ENCODE measurements at regions not wholly inside any gene's neighbourhood (a gene's known extent, or its start where the extent isn't known, plus 50 kb on each side); places are given as distances from the start of the nearest gene placed in this dataset.
"Not testable (repeated sequence)": the region's sequence is repeated elsewhere in the genome, so short reads cannot be mapped to it uniquely, and the experiment has no call there.

DNA sequence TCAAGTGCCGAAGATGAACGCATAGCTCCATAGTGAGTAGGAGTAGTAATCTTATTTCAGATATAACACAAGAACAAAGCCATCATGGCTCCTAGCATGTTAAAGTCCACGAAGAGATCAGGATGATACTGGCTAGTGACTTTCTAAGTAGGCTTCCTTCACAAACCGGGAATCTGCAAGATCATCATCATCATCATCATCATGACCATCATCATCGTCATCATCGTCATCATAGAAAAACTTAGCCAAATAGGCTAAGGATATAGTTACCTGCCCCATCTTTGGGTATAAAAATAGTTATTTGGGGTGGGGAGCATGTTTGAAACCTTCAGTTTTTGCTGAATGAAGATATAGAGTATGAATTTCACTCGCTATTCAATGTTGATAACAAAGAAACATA lies 57.9 kb downstream of the PYDC2 start:
- DNase-seq: no peak

DNA sequence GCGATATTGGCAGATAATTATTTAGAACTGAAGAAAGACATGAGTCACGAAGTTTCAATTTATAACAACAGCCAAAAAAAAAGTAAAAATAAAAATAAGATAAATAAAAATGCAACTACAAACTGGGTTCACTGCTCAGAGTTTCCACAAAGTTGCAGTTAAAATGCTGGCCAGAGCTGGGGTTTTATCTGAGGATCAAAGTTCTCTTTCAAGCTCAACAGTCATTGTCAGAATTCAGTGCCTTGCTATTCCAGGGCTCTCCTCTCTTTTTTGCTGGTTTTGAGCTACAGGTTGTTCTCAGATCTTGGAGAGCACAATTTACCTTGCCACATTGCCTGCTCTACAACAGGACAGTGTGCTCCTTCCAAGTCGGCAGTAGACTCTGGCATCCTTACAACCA lies 60.1 kb downstream of the PYDC2 start:
- no peak for DNase-seq

DNA sequence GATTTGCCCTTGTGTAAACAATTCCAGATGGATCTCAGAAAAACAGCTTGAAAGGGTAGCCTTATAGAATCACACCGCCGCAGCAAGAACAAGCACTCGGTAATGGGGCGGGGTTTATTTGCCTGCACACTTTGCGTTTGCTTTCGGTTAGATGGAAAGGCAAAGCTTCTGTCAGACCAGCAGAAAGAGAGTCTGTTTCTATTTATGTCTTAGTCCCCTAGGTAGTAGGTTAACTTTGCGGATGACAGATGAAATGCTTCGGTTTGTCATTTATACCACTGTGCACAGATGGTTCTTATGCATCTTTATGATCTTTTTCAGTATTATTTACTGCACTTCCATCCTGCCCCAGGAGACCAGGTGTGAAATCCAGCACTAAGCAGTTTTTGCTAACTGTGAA lies 62.2 kb downstream of the PYDC2 start:
- DNase-seq: no peak

DNA sequence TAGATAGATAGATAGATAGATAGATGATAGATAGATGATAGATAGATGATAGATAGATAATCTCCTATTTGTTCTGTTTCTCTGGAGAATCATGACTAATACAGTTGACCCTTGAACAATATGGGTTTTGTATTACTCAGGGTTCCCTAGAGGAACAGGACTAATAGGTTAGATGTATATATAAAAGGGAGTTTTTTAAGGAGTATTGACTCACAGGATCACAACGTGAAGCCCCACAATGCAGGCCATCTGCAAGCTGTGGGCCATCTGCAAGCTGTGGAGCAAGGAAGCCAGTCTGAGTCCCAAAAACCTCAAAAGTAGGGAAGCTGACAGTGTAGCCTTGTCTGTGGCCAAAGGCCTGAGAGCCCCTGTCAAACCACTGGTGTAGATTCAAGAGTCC lies 67.6 kb downstream of the PYDC2 start:
- no peak for DNase-seq

DNA sequence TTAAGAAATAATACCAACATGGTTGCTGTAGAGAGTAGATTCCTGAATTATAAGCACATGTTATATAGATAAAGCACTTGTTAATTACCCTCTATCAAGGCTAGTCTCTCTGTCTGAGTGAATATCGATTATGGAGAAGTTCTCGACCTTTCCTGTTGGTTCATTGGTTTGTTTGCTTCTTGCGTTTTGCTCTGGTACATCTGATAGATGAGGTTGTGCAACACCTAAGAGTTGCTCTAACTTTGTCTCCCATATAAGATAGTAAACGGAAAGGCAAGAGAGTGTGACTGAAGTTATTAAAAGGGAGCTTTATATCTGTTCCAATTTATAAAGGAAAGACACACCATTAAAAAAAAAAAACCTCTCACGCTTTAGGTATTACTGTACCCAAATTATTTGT lies 69.0 kb downstream of the PYDC2 start:
- DNase-seq: no peak

DNA sequence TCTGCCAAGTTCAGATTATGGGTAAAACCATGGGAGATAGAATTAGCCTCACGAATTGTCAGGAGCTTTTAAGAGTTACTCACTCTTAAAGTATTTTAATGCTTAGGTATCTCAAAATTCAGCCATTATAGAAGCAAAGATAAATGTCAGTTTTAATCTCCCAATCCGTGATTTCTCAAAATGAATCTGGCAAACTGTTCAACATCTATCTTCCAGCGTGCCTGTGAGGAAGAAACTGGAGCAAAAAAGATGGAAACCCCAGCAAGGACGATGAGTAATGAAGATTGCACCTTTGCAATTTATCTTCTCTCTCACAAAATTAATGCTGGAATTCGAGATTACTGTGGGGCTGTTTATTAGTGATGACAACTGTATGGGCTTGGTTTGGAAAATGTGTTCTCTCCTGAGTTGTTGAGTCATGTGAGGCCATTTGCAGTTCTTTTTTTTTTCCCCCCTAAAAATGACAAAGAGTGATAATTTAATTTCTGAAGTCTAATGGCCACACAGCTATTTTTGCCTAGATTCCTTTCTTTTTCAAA lies 70.5 kb downstream of the PYDC2 start:
- no peak for DNase-seq

DNA sequence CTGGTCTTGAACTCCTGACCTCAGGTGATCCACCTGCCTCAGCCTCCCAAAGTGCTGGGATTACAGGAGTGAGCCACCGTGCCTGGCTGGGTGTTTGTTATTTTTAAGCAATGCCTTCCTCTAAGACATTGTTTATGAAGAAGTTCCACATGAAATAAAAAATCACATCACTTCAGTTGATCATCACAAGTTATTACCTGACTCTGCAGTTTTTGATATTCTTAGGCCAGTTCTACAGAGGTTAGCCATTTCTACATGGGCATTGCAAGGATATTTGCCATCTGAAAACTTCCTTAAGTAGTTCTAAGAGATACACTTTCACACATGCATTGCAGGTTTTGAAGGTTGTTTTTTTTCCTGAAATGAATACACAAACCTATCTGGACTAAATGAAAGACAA lies 82.1 kb downstream of the PYDC2 start:
- DNase-seq: no peak

DNA sequence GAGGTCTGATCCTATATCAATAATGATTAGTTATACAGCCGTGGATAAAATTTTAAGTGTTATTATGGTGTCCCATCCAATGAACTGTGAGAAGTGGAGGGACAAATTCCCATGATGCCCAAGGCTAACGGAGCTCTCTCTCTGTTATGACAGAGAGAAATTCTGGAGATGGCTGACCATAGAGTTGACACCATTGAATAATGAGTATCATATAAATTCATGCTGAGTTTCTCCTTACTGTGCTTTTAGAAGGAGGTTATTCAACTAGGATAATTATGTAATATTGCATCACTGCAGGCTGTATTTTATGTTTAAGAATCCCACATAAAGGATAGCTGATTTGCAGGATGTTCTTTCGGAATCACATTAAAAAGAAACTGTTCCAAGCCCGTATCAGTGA lies 82.9 kb downstream of the PYDC2 start:
- no peak for DNase-seq

DNA sequence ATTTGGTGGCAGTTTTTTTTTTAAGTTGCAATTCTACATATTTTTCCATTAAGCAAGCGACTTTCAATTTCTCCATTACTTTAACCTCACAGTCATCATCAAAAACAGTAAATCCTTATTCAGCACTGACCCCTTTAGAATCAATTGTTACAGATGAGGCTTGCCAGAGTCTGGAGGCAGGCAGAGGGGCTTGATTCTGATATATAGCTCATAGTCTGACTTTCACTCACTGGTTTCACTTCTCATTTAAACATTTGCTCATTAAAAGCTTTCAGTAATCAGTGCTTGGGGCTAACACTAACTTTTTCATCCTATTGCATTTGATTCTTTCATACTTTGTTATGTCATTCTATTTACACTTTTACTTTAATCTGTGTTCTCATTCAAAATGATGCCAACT lies 88.4 kb downstream of the PYDC2 start:
- no peak for DNase-seq

DNA sequence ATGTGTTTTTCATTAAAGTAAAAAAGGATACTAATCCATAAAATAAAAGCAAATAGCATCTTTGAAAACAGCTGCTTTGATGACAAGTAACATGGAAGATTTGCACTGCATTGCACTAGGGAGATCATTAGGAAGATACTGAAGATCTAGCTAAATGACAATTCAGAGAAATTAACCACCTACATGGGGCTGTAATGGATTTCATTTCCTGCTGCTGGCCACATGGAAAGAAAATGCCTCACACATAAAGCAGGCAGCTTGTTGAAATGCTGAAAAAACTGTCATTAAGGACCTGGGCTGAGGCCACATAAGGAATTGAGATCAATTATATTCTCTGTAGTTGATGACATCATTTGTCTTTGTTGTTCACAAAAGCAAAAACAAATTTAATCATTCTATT lies 94.1 kb downstream of the PYDC2 start:
- no peak for DNase-seq

DNA sequence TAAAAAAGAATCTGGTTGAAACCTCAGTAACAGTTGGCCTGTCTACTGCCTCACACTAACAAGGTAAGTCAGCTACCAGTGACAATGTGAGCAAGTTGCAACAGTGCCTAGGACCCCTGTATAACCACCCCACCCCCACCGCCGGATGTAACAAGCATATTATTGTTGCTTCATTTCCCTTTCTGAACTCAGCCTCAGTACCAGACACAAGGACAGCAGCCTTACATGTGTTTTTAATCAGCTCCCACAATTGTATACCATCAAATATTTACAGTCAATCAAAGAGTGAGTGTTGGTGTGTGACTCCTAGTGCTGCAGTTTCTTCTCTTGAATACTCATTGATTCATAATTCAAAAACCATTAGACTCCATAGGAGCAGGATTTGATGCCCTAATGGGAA lies 96.4 kb downstream of the PYDC2 start:
- no peak for DNase-seq

DNA sequence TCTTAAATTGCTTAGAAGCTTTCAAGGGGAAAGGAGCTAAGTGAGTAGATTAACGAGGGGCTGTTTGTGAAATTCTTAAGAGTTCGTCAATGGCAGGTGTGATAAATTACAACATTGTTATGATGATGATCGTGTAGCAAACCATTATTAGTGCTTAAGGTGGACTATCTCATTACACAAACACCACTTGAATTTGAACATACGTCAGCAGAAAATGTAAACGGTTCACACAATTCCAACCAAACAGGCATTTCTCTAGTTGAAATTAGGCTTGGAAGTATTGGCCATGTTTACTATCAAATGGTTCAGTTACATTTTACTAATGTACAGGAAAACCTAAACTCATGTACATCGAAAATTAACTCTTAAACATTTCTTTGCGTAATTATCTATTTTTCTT lies 102.8 kb downstream of the PYDC2 start:
- no peak for DNase-seq

DNA sequence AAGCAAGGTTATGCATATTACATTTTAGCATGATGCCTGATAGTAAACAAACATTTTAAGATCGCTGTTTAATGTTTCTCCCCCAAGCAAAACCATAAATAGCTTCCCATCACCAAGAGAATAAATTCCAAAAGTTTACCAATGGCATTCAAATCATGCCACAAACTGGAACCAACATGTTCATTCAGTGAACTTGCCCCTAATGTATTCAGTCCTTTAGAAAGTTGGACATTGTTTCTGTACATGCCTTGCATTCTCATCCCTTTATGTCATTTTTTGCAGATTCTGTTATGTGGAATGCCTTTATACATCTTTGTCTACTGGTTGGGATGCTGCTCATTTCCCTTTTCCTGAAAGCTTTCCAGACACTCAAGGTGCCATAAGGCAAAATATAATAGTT lies 105.5 kb downstream of the PYDC2 start:
- no peak for DNase-seq

DNA sequence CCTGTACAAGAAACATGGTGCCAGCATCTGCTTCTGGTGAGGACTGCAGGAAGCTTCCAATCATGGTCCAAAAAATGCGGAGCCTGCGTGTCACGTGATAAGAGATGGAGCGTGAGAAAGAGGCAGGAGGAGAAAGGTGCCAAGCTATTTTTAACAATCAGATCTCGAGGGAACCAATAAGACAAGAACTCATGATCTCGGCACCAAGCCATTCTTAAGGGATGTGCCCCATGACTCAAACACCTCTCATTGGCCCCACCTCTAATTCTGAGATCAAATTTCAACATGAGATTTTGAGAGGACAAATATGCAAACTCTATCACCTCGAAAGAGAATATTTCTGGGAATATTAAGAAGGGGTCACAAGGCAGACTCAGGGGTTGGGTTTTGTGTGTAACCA lies 107.2 kb downstream of the PYDC2 start:
- DNase-seq: no peak

DNA sequence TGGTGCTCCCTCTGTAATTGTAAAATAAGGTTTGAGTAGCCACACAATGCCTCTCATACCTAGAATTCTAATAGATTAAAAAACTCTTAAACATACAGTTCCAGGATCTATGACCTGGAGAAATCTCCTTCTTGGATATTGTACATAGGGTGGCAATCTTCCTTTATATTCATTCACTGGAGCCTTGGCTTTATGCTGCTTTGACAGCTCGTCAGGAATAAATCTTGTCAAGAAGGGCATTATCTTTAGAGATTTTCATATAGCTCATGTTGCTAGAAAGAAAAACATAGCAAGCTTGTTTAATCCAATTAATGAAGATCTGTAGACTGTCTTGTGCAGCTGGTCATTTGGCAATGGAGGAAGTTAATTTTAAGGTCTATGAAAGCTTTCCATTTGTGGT lies 131.1 kb downstream of the PYDC2 start:
- no peak for DNase-seq

DNA sequence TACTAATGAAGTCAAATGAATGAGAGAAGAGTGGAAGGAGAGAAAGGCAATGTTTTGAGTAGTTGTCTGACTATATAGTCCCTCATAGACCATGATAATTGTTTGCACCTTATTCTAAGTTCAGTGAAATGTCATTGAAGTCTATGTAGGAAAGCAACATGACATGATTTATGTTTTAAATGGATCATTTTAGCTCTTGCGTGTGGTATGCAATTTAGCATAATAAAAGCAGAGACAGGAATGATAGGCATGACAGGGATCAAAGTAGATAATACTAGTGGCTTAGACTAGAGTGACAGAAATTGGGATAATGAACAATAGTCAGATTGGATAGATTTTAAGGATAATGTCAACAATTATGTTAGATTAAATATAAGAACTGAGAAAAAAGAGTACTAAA lies 132.5 kb downstream of the PYDC2 start:
- DNase-seq: no peak

DNA sequence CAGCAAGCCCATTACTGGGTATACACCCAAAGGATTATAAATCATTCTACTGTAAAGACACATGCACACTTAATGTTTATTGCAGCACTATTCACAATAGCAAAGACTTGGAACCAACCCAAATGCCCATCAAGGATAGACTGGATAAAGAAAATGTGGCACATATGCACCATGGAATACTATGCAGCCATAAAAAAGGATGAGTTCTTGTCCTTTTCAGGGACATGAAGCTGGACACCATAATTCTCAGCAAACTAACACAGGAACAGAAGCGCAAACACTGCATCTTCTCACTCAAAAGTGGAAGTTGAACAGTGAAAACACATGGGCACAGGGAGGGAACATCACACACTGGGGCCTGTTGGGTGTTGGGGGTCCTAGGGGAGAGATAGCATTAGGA lies 154.5 kb downstream of the PYDC2 start:
- DNase-seq: not testable (repeated sequence)

DNA sequence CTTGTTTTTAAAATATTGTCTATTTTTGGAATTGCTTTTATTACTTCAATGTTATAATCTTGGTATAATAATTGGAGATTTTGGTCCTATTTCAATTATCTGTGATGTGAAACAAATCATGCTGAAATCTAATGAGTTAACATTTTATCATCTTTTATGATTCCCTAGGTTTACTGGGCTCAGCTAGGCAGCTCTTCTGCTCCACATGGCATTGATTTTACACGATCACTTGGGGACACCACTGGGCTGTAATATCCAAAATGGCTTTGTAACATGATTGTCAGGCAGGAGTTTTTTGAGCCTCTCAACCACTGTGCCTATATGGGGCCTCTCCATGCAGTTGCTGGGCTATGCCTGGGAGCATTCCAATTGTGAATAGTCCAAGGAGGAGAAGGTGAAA lies 163.3 kb downstream of the PYDC2 start:
- DNase-seq: no peak

DNA sequence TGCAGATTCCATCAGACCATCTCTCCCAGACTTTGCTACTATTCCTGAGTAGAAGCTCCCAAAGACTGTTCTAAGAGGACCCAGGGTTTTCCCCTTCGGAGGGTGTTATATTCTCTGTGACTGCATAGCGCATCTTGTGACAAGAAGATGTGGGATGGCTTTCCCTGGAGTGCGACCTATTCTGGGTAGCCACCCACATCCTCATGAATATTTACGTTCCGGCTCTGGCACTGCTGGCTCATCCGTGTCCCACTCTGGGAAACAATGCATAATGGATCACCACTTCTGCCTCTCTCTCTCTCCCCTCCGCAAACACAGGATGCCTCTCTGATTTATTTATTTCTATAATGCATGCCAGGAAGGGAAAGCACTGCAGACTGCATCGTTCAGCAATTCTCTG lies 166.1 kb downstream of the PYDC2 start:
- DNase-seq: peak in 1 of 3 donors; percentile 4

DNA sequence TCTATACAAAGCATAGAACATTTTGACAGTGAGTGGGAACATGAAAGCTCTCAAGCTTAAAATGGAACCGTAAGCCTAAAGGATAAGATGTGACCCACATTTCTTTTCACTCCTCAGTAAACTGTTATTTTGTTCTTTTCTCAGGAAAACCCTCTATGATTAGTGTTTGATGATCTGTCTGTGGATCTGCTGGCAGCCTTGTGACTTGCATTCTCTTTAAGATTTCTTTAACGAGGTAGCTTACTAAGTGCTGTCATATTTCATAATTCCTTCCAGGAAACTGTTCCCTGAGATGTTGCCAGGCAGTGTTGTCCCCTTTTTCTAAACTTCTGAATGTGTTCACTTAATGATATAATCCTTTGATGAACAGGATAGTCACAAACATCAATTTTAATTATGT lies 167.6 kb downstream of the PYDC2 start:
- no peak for DNase-seq

DNA sequence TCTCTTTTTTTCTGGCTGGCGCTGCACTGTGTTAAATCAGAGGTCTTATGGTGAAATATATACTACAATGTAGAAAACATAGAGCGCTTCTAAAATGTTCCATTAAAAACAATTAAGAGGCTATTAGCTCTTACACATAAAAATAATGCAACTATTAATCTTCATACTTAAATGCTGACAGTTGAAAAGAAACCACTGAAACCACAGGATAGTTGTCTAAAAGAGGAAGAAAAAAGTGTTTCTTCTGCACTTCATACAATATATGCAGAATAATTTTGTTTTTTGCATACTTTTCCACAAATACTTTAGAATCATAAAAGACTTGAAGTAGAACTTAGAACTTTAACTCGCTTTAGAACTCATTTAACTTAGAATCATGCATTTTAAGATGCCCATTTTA lies 170.5 kb downstream of the PYDC2 start:
- peak in 1 of 3 donors; percentile 19 for DNase-seq

DNA sequence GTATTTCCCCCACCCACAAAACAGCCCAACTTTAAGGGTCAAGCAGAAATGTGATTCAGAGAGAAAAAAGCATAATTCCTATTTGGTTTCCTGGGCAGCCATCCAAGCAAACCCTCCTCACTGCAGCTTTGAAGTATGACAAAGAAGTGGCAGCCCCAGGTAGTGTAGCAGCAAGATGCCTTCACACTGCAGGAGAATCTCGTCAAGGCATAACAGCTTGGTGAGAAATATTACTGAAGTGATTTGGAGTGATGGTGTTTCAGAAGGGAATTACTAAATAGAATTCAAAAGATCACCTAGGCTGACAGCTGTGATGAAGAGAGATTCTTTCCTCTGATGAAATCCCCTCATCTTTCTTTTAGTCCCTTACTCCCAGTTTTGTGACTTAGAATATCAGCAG lies 173.9 kb downstream of the PYDC2 start:
- no peak for DNase-seq

DNA sequence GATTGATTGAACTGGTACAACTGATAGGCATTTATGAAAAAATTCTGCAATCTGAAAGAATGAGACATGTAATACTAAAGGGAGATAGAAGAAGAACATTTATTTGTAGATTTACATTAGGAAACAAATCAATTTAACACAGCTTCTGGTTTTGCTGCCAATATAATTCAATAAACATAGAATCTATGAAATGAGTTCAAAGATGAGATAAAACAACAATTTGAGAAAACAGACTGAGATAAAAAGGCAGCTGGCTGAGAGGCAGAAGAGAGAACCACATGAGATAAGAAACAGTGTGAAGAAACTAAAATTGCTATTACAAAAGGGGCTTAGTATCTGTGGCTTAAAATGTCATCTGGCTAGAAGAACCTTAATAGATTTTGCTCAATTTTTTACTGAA lies 176.6 kb downstream of the PYDC2 start:
- no peak for DNase-seq

DNA sequence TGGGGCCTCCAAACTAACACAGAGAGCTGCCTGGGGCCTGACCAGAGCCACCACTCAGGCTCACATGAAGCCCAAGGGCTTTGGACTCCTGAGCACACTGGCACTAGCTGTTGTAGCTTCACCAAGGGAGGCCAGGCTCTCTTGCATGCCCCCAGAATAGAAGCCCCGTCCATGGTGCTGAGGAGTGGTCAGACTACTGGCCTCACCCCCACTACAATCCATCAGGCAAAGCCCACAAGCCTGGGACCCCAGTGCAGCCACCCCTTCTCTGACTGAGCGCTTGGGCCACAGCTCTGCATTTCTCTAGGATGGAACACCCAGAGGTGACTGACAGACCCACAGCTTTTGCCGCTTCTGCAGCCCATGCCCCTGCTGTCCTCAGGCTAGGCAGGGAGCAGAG lies 180.8 kb downstream of the PYDC2 start:
- no peak for DNase-seq

DNA sequence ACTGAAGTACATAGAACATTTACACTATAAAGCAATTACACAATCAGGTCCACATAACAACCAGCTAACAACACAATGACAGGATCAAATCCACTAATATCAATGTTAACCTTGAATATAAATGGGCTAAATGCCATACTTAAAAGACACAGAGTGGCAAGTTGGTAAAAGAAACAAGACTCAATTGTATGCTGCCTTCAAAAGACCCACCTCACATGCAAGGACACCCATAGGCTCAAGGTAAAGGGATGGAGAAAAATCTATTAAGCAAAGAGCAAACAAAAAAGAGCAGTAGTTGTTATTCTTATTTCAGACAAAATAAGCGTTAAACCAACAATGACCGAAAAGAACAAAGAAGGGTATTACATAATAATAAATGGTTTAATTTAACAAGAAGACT lies 183.3 kb downstream of the PYDC2 start:
- no peak for DNase-seq

DNA sequence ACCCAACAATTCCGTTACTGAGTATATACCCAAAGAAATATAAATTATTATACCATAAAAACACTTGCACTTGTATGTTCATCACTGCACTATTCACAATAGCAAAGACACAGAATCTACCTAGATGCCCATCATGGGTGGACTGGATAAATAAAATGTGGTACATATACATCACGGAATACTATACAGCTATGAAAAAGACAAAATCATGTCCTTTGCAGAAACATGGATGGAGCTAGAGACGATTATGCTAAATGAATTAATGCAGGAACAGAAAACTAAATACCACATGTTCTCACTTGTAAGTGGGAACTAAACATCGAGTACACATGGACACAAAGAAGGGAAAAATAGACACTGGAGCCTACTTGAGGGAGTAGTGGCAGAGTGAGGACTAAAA lies 185.3 kb downstream of the PYDC2 start:
- DNase-seq: no peak

All from suppressor macrophage treated with lipopolysaccharide for 1 hour (primary cell).